ENCODE measurements at regions not wholly inside any gene's neighbourhood (a gene's known extent, or its start where the extent isn't known, plus 50 kb on each side); places are given as distances from the start of the nearest gene placed in this dataset.

DNA sequence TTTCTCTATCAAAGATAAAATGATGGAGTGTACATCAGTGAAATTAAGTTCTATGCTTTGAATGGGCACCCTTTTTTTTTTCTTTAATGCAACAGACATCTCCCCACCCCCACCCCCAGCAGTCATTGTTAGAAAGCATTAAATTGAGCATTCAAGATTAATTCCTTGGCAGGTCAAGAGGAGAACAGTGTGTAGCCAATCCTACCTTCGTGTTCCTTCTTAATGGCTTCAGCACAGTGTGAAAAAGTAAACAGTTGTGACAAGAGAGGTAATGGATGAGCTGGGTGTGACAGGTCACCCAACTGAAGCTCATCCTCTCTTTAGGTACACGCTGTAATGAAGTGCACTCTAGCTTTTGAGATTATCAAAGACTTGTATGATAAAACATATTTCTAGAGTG is 198.5 kb upstream of the RARB start:
- 0% methylated on average over 2 of the region's 2 CpGs for WGBS (ENCODE audit: insufficient coverage, low coverage, missing lambda C conversion rate)
- H4K20me1 ChIP-seq (replicated peaks; ENCODE audit: control insufficient read depth, insufficient read depth, low read length) = no peaks in the 10 kb centered on the region
- H3K4me2 ChIP-seq (ENCODE audit: insufficient read depth, low read length) = no peak overlapping the region
- TF ChIP-seq HLTF (IDR thresholded peaks at IDR 0.05) (no peak), FOXK2 (conservative IDR thresholded peaks at IDR 0.05 in 1 of 2, IDR thresholded peaks at IDR 0.05 in 1 of 2; ENCODE audit: low read depth in 2 of 2) (no peak), ZBED1 (IDR thresholded peaks at IDR 0.05) (no peak), ZC3H4 (CRISPR knock-in tag; IDR thresholded peaks at IDR 0.05; ENCODE audit: borderline replicate concordance) (no peak), RFX1 (IDR thresholded peaks at IDR 0.05) (no peak), ZNF197 (CRISPR knock-in tag; IDR thresholded peaks at IDR 0.05; ENCODE audit: low read depth) (no peak), MCM5 (IDR thresholded peaks at IDR 0.05; ENCODE audit: low read depth) (no peak), TCF7L2 (IDR thresholded peaks at IDR 0.05; ENCODE audit: low read depth, low read length) (no peak), MBD2 (IDR thresholded peaks at IDR 0.05; ENCODE audit: borderline replicate concordance, low read depth) (no peak), ZNF764 (CRISPR knock-in tag; IDR thresholded peaks at IDR 0.05; ENCODE audit: low read depth) (no peak), RBBP5 (IDR thresholded peaks at IDR 0.05; ENCODE audit: borderline replicate concordance, insufficient read depth, low read length, poor library complexity, severe bottlenecking) (no peak), BMI1 (IDR thresholded peaks at IDR 0.05; ENCODE audit: low read length) (no peak), ADNP (tag; IDR thresholded peaks at IDR 0.05) (no peak), ZNF224 (CRISPR knock-in tag; IDR thresholded peaks at IDR 0.05) (no peak), ZNF668 (CRISPR knock-in tag; IDR thresholded peaks at IDR 0.05) (no peak)
- TF ChIP-seq, protein P1, sequence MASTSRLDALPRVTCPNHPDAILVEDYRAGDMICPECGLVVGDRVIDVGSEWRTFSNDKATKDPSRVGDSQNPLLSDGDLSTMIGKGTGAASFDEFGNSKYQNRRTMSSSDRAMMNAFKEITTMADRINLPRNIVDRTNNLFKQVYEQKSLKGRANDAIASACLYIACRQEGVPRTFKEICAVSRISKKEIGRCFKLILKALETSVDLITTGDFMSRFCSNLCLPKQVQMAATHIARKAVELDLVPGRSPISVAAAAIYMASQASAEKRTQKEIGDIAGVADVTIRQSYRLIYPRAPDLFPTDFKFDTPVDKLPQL (IDR thresholded peaks at IDR 0.05; ENCODE audit: extremely low read depth, insufficient read length) = no peak
- in situ Hi-C loops (cut with MboI) = no loop called here
- no peaks in the 10 kb centered on the region for H3K9me3 ChIP-seq (replicated peaks; ENCODE audit: control insufficient read depth, insufficient read depth, low read depth, low read length)
- no peak for ATAC-seq
- H3K4me3 ChIP-seq = no peak overlapping the region
- no peaks in the 10 kb centered on the region for H3K4me1 ChIP-seq (replicated peaks in 1 of 2; ENCODE audit: control insufficient read depth in 2 of 2, insufficient read depth in 2 of 2, low read length in 2 of 2)
- H3K9me1 ChIP-seq (ENCODE audit: control insufficient read depth, insufficient read depth, low read length) = no peaks in the 10 kb centered on the region
- no TSS peak for BruUV-seq (replicated peaks)
- no peak overlapping the region for H2AFZ ChIP-seq (ENCODE audit: low read depth, low read length)
- no peaks in the 10 kb centered on the region for H3K27me3 ChIP-seq (ENCODE audit: control insufficient read depth in 2 of 2, insufficient read depth in 2 of 2, low read length in 2 of 2)
- CTCF ChIA-PET (ENCODE audit: low intra/inter-chr PET ratio) = no interaction called here
- POLR2A ChIA-PET = no interaction called here
- H3K27ac ChIP-seq (ENCODE audit: extremely low read depth, low read depth, low read length) = no peak overlapping the region
- FAIRE-seq = no peak
- no peak for DNase-seq (ENCODE audit: extremely low read depth in 1 of 4, low spot score in 3 of 4)
- H3K9ac ChIP-seq (ENCODE audit: insufficient read depth in 1 of 2, low read depth in 2 of 2, low read length in 2 of 2) = no peak overlapping the region
- H3K36me3 ChIP-seq (ENCODE audit: control insufficient read depth, insufficient read depth, low read length) = no peaks in the 10 kb centered on the region
- intact Hi-C loops (cut with micrococcal nuclease) = no loop called here
- H3K79me2 ChIP-seq (ENCODE audit: control insufficient read depth, insufficient read depth, low read length) = no peaks in the 10 kb centered on the region

Measured in K562 (cell line).